ENCODE measurements at regions not wholly inside any gene's neighbourhood (a gene's known extent, or its start where the extent isn't known, plus 50 kb on each side); places are given as distances from the start of the nearest gene placed in this dataset.
"Not testable (repeated sequence)": the region's sequence is repeated elsewhere in the genome, so short reads cannot be mapped to it uniquely, and the experiment has no call there.

DNA sequence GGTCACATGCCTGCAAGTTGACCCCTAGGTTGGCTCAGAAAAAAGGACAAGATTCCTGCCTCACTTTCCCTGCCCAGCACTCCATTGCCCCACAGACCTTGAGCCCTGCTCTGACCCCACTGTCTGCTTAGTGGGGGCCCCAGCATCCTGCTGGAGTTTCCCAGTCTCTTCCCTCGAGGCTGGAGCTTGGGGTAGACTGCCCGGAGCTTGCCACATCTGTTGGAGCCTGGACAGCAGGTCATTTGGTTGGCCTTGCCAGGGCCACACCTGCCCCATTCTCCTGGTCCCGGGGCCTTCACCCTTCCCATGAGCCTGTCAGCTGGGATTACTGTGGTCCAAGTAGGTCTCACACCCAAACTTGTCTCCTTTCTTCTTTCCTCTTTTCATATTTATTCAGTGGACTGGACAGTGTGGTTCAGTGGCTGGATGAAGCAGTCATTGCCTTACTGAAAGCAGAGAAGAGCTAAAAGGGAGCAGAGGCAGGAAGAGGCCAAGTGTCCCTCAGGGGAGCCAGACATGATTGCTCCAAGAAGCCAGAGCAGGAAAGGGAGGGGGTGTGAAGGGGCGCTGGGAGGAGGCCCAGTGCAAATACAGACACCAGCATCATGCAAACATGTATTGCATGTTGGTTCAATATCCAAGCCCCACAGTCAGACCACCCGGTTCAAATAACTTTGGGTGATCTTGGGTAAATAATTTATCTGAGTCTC, 56.2 kb upstream of the CACUL1 start:
- no peak overlapping the region for H3K27ac ChIP-seq
- intact Hi-C loops (cut with DNase I; ENCODE audit: low total_unique reads) (no loop called here), in situ Hi-C loops (cut with MboI; ENCODE audit: low sequenced_read_pairs in 4 of 4) (loop anchor here in 1 of 4 donors (25.0 kb wide), 1 partner anchor 249 kb away; no protein-coding TSS in a partner anchor)
- ATAC-seq = no peak
- DNase-seq = no peak
- TF ChIP-seq, protein P1, sequence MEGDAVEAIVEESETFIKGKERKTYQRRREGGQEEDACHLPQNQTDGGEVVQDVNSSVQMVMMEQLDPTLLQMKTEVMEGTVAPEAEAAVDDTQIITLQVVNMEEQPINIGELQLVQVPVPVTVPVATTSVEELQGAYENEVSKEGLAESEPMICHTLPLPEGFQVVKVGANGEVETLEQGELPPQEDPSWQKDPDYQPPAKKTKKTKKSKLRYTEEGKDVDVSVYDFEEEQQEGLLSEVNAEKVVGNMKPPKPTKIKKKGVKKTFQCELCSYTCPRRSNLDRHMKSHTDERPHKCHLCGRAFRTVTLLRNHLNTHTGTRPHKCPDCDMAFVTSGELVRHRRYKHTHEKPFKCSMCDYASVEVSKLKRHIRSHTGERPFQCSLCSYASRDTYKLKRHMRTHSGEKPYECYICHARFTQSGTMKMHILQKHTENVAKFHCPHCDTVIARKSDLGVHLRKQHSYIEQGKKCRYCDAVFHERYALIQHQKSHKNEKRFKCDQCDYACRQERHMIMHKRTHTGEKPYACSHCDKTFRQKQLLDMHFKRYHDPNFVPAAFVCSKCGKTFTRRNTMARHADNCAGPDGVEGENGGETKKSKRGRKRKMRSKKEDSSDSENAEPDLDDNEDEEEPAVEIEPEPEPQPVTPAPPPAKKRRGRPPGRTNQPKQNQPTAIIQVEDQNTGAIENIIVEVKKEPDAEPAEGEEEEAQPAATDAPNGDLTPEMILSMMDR (IDR thresholded peaks at IDR 0.05 in 4 of 5, conservative IDR thresholded peaks at IDR 0.05 in 1 of 5) = no peak
- TF ChIP-seq POLR2A (IDR thresholded peaks at IDR 0.05) = no peak
- no peaks in the 10 kb centered on the region for H3K27me3 ChIP-seq
- H3K4me3 ChIP-seq = no peak overlapping the region
- H3K9me3 ChIP-seq = no peaks in the 10 kb centered on the region
- no peaks in the 10 kb centered on the region for H3K4me1 ChIP-seq
- H3K36me3 ChIP-seq = no peaks in the 10 kb centered on the region

DNA sequence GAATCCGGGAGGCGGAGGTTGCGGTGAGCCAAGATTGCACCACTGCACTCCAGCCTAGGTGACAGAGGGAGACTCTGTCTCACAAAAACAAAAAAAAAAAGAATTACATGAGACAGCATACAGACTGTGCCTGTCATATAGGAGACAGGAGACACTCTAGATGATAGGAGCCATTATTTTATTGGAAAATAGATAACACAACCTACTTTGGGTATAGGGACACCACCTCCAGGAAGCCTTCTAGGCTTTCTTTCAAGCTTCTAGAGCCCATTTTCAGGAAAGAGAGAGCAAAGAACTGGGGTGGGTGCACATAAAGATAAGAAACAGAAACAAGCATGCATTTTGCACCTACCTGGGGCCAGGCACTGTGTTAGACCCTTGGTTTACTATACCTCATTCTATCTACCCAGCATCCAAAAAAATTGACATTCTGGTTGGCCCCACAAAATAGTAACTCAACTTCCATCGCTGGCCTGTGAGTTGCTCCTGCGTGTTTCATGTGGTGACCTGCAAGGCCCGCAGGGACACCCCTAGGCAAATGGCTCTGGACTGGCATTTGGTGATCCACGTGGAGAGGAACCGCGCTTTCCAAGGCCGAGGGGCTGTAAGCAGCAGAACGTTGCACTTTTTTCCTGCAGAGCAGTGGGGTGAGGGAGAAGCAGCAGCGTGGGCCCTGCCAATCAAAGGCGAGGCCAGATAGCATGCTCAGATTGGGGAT, 57.1 kb upstream of the CACUL1 start:
- H3K4me1 ChIP-seq = no peaks in the 10 kb centered on the region
- H3K4me3 ChIP-seq = no peak overlapping the region
- H3K27me3 ChIP-seq = no peaks in the 10 kb centered on the region
- intact Hi-C loops (cut with DNase I; ENCODE audit: low total_unique reads) = no loop called here
- no peaks in the 10 kb centered on the region for H3K36me3 ChIP-seq
- no peak for ATAC-seq
- no peak overlapping the region for H3K27ac ChIP-seq
- no peaks in the 10 kb centered on the region for H3K9me3 ChIP-seq
- DNase-seq = no peak
- TF ChIP-seq POLR2A (IDR thresholded peaks at IDR 0.05) = no peak
- TF ChIP-seq, protein P1 (IDR thresholded peaks at IDR 0.05 in 4 of 5, conservative IDR thresholded peaks at IDR 0.05 in 1 of 5) = no peak
- in situ Hi-C loops (cut with MboI; ENCODE audit: low sequenced_read_pairs in 4 of 4) = loop anchor here in 1 of 4 donors (25.0 kb wide), 1 partner anchor 250 kb away; no protein-coding TSS in a partner anchor

DNA sequence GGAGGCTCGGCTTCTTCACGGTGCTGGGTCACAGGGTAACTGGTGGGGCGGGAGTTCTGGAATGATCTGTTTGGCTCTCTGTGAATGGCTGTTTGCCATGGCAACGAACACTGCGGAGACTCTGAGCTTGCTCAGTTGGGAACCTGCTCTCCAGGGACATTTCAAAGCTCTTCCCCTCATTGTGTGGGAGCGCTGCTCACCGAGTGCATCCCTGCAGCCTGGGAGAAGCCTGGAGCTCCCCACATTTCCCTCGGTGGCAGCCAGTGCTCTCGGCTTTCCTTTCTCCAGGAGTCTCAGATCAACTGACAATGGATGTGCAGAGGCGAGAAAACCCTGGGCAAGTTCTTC, 57.6 kb upstream of the CACUL1 start:
- H3K36me3 ChIP-seq = no peaks in the 10 kb centered on the region
- H3K4me1 ChIP-seq = no peaks in the 10 kb centered on the region
- H3K9me3 ChIP-seq = no peaks in the 10 kb centered on the region
- TF ChIP-seq, protein P1 (IDR thresholded peaks at IDR 0.05 in 4 of 5, conservative IDR thresholded peaks at IDR 0.05 in 1 of 5) = no peak
- TF ChIP-seq POLR2A (IDR thresholded peaks at IDR 0.05) = no peak
- in situ Hi-C loops (cut with MboI; ENCODE audit: low sequenced_read_pairs in 4 of 4) (loop anchor here in 1 of 4 donors (25.0 kb wide), 1 partner anchor 250 kb away; no protein-coding TSS in a partner anchor), intact Hi-C loops (cut with DNase I; ENCODE audit: low total_unique reads) (no loop called here)
- DNase-seq = no peak
- H3K4me3 ChIP-seq = no peak overlapping the region
- ATAC-seq = no peak
- no peaks in the 10 kb centered on the region for H3K27me3 ChIP-seq
- H3K27ac ChIP-seq = no peak overlapping the region

DNA sequence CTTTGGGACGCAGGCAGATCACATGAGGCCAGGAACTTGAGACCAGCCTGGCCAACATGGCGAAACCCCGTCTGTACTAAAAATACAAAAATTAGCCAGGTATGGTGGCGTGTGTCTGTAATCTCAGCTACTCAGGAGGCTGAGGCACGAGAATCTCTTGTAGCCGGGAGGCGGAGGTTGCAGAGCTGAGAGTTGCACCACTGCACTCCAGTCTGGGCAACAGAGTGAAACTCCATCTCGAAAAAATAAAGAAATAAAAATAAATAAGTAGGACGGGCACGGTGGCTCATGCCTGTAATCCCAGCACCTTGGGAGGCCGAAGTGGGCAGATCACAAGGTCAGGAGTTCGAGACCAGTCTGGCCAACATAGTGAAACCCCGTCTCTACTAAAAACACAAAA, 58.2 kb upstream of the CACUL1 start:
- H3K4me3 ChIP-seq; H3K27me3 ChIP-seq; H3K27ac ChIP-seq; H3K9me3 ChIP-seq; ATAC-seq; intact Hi-C loops (cut with DNase I; ENCODE audit: low total_unique reads); H3K36me3 ChIP-seq; H3K4me1 ChIP-seq; DNase-seq: not testable (repeated sequence)
- in situ Hi-C loops (cut with MboI; ENCODE audit: low sequenced_read_pairs in 4 of 4) = loop anchor here in 1 of 4 donors (25.0 kb wide), 1 partner anchor 251 kb away; no protein-coding TSS in a partner anchor

DNA sequence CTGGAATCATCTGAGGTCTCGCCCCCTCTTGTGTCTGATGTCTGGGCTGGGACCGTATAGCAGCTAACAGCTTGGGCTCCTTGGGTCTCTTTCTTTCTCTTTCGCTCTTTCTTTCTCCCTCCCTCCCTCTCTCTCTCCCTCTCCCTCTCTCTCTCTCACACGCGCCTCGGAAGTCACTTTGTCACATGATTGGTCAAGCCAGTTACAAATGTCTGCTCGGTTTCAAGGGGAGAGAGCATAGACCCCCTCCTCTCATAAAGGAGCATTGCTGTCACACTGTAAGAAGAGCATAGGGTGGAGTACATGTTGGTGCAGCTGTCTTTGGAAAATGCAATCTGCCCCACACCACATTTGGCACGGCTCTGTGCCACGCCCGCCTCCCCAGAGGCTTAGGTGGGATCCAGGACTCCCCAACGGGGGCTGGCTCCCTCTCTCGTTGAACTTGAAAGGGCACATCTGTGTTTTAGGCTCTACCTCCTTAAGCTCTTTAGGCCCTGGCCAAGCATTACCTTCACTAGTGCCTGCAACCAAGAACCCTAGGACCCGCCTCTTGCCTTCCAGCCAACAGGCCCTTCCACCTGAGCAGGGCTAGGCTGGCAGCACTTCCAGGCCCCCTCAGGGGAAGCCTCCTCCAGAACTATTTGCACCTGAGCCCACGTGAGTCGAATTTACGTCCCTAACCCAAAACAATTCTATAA, 61.9 kb upstream of the CACUL1 start:
- DNase-seq = no peak
- in situ Hi-C loops (cut with MboI; ENCODE audit: low sequenced_read_pairs in 4 of 4) (loop anchor here in 1 of 4 donors (25.0 kb wide), 1 partner anchor 254 kb away; no protein-coding TSS in a partner anchor), intact Hi-C loops (cut with DNase I; ENCODE audit: low total_unique reads) (no loop called here)
- H3K4me1 ChIP-seq = no peaks in the 10 kb centered on the region
- no peak for ATAC-seq
- no peak for TF ChIP-seq POLR2A (IDR thresholded peaks at IDR 0.05)
- TF ChIP-seq, protein P1 (IDR thresholded peaks at IDR 0.05 in 4 of 5, conservative IDR thresholded peaks at IDR 0.05 in 1 of 5) = no peak
- H3K4me3 ChIP-seq = no peak overlapping the region
- H3K27me3 ChIP-seq = no peaks in the 10 kb centered on the region
- no peaks in the 10 kb centered on the region for H3K36me3 ChIP-seq
- no peak overlapping the region for H3K27ac ChIP-seq
- no peaks in the 10 kb centered on the region for H3K9me3 ChIP-seq

Measured in gastrocnemius medialis (tissue), 4 donors.